HEK293 (cell line): ENCODE measurements at regions not wholly inside any gene's neighbourhood (a gene's known extent, or its start where the extent isn't known, plus 50 kb on each side); places are given as distances from the start of the nearest gene placed in this dataset.

Source experiments
- CTCF ChIA-PET: fragments of 350-600 bp; formaldehyde crosslinking; extraction: SDS; loops from one replicate; lab custom pipeline; 2021; ENCODE audit warnings: antibody characterized with exemption; lab: Yijun Ruan, JAX
- POLR2A ChIA-PET: fragments of 300-600 bp; formaldehyde crosslinking; extraction: SDS; loops from one replicate; lab custom pipeline; 2020; ENCODE audit warnings: antibody characterized with exemption, inconsistent platforms; lab: Yijun Ruan, JAX
- H3K27ac ChIP-seq: fragments of 200-500 bp; sonication (Bioruptor generic); 2 replicates; pipeline ENCODE4 v1.5.1; 2014; ENCODE audit warnings: low read depth, low read length, control low read depth, inconsistent platforms; ENCODE audit errors: extremely low read depth
- H3K36me3 ChIP-seq, 2 experiments: fragments of 200-500 bp in 1 of 2; sonication (Bioruptor generic) in 1 of 2; 1 replicate in 1 of 2; 2 replicates in 1 of 2; pipeline ENCODE4 v1.5.1; 2014 to 2017; ENCODE audit warnings: inconsistent platforms in 2 of 2, low read length in 2 of 2; ENCODE audit not compliant: control insufficient read depth in 2 of 2, insufficient read depth in 1 of 2
- H3K4me1 ChIP-seq: fragments of 200-500 bp; sonication (Bioruptor generic); 2 replicates; pipeline ENCODE4 v1.5.1; 2014; ENCODE audit warnings: mild to moderate bottlenecking, low read length, inconsistent platforms; ENCODE audit not compliant: control insufficient read depth, insufficient read depth
- H3K4me3 ChIP-seq: 2 replicates; pipeline ENCODE4 v1.5.1; 2011; ENCODE audit warnings: low read depth, mild to moderate bottlenecking, control low read depth, low read length, moderate library complexity
- H3K9me3 ChIP-seq: fragments of 200-500 bp; sonication (Bioruptor generic); 2 replicates; pipeline ENCODE4 v1.5.1; 2014; ENCODE audit warnings: low read depth, low read length, inconsistent platforms; ENCODE audit not compliant: control insufficient read depth, insufficient read depth
- PBX3 ChIP-seq: sonication (generic); formaldehyde crosslinking; IDR thresholded peaks from 2 replicates; pipeline ENCODE4 v1.8.1; 2022; ENCODE audit warnings: mild to moderate bottlenecking, moderate library complexity, missing genetic modification reagents
- SCRT2 ChIP-seq: fragments of 450-650 bp; formaldehyde crosslinking; IDR thresholded peaks from 2 replicates; pipeline ENCODE4 v1.5.1; 2016; ENCODE audit warnings: missing biosample characterization, missing genetic modification characterization
- YY1 ChIP-seq: fragments of 450-650 bp; formaldehyde crosslinking; IDR thresholded peaks from 2 replicates; pipeline ENCODE4 v1.5.1; 2018; ENCODE audit warnings: missing biosample characterization, missing genetic modification characterization
- ZBTB17 ChIP-seq: fragments of 450-650 bp; formaldehyde crosslinking; IDR thresholded peaks from 2 replicates; pipeline ENCODE4 v1.5.1; 2016; ENCODE audit warnings: missing biosample characterization, missing genetic modification characterization
- ZBTB21 ChIP-seq: fragments of 450-650 bp; formaldehyde crosslinking; IDR thresholded peaks from 2 replicates; pipeline ENCODE4 v1.5.1; 2017; ENCODE audit warnings: missing biosample characterization, missing genetic modification characterization
- ZBTB8A ChIP-seq: fragments of 450-650 bp; formaldehyde crosslinking; IDR thresholded peaks from 2 replicates; pipeline ENCODE4 v1.5.1; 2016; ENCODE audit warnings: missing biosample characterization, missing genetic modification characterization
- ZFP37 ChIP-seq: fragments of 450-650 bp; formaldehyde crosslinking; IDR thresholded peaks from 2 replicates; pipeline ENCODE4 v1.5.1; 2016; ENCODE audit warnings: missing biosample characterization, missing genetic modification characterization
- ZNF174 ChIP-seq: fragments of 450-650 bp; formaldehyde crosslinking; IDR thresholded peaks from 2 replicates; pipeline ENCODE4 v1.5.0; 2017; ENCODE audit warnings: missing biosample characterization, mild to moderate bottlenecking, missing genetic modification characterization
- ZNF18 ChIP-seq: fragments of 450-650 bp; formaldehyde crosslinking; IDR thresholded peaks from 2 replicates; pipeline ENCODE4 v1.5.1; 2016; ENCODE audit warnings: missing biosample characterization, missing genetic modification characterization
- ZNF548 ChIP-seq: fragments of 450-650 bp; formaldehyde crosslinking; IDR thresholded peaks from 2 replicates; pipeline ENCODE4 v1.5.1; 2016; ENCODE audit warnings: missing biosample characterization, missing genetic modification characterization
- ZNF571 ChIP-seq: fragments of 450-650 bp; formaldehyde crosslinking; IDR thresholded peaks from 2 replicates; pipeline ENCODE4 v1.5.0; 2017; ENCODE audit warnings: missing biosample characterization, missing genetic modification characterization
- ZNF624 ChIP-seq: fragments of 450-650 bp; formaldehyde crosslinking; IDR thresholded peaks from 2 replicates; pipeline ENCODE4 v1.5.1; 2017; ENCODE audit warnings: missing biosample characterization, missing genetic modification characterization
- ZNF670 ChIP-seq: fragments of 450-650 bp; formaldehyde crosslinking; IDR thresholded peaks from 2 replicates; pipeline ENCODE4 v1.5.1; 2016; ENCODE audit warnings: missing biosample characterization, missing genetic modification characterization, low read depth
- TF ChIP-seq, protein P1 (sequence below): fragments of 450-650 bp; formaldehyde crosslinking; IDR thresholded peaks from 2 replicates; pipeline ENCODE4 v1.5.1; 2016; ENCODE audit warnings: missing biosample characterization, missing genetic modification characterization
- TF ChIP-seq, protein P2 (sequence below): fragments of 450-650 bp; formaldehyde crosslinking; IDR thresholded peaks from 2 replicates; pipeline ENCODE4 v1.5.1; 2016; ENCODE audit warnings: missing biosample characterization, missing genetic modification characterization
- TF ChIP-seq, protein P3 (sequence below): fragments of 450-650 bp; formaldehyde crosslinking; IDR thresholded peaks from 2 replicates; pipeline ENCODE4 v1.5.1; 2016; ENCODE audit warnings: missing biosample characterization, missing genetic modification characterization, borderline replicate concordance

- TF ChIP-seq ZNF174 (tag by site-specific recombination), result no peak
- no peak for TF ChIP-seq ZNF670 (tag by site-specific recombination)
- TF ChIP-seq ZFP37 (tag by site-specific recombination), result no peak
- TF ChIP-seq ZNF624 (tag by site-specific recombination), result no peak
- TF ChIP-seq, protein P1, sequence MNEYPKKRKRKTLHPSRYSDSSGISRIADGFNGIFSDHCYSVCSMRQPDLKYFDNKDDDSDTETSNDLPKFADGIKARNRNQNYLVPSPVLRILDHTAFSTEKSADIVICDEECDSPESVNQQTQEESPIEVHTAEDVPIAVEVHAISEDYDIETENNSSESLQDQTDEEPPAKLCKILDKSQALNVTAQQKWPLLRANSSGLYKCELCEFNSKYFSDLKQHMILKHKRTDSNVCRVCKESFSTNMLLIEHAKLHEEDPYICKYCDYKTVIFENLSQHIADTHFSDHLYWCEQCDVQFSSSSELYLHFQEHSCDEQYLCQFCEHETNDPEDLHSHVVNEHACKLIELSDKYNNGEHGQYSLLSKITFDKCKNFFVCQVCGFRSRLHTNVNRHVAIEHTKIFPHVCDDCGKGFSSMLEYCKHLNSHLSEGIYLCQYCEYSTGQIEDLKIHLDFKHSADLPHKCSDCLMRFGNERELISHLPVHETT (tag by site-specific recombination), result no peak
- TF ChIP-seq ZBTB17 (tag by site-specific recombination), result no peak
- TF ChIP-seq, all 188 proteins: peak for 0
Measured at GRCh38 chr12:90111791-90112580, 403.3 kb upstream of the ATP2B1 start (continued).

GRCh38 chr12:90106568-90106967 is 397.9 kb upstream of the ATP2B1 start:
- Histone ChIP-seq H3K36me3 (no peaks in the 10 kb centered on the region), H3K4me1 (no peaks in the 10 kb centered on the region), H3K9me3 (no peaks in the 10 kb centered on the region), H3K4me3 (no peak overlapping the region), H3K27ac (no peak overlapping the region)
- TF ChIP-seq ZBTB8A (no peak), YY1 (tag by site-specific recombination) (no peak), ZBTB21 (no peak), SCRT2 (tag by site-specific recombination) (no peak), ZNF18 (tag by site-specific recombination) (no peak), ZFP37 (tag by site-specific recombination) (no peak), ZNF548 (no peak), PBX3 (CRISPR knock-in tag) (no peak), ZNF571 (tag by site-specific recombination) (no peak)
- TF ChIP-seq, protein P2, sequence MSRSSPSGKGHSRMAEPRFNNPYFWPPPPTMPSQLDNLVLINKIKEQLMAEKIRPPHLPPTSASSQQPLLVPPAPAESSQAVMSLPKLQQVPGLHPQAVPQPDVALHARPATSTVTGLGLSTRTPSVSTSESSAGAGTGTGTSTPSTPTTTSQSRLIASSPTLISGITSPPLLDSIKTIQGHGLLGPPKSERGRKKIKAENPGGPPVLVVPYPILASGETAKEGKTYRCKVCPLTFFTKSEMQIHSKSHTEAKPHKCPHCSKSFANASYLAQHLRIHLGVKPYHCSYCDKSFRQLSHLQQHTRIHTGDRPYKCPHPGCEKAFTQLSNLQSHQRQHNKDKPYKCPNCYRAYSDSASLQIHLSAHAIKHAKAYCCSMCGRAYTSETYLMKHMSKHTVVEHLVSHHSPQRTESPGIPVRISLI (tag by site-specific recombination), result no peak
- TF ChIP-seq, protein P3, sequence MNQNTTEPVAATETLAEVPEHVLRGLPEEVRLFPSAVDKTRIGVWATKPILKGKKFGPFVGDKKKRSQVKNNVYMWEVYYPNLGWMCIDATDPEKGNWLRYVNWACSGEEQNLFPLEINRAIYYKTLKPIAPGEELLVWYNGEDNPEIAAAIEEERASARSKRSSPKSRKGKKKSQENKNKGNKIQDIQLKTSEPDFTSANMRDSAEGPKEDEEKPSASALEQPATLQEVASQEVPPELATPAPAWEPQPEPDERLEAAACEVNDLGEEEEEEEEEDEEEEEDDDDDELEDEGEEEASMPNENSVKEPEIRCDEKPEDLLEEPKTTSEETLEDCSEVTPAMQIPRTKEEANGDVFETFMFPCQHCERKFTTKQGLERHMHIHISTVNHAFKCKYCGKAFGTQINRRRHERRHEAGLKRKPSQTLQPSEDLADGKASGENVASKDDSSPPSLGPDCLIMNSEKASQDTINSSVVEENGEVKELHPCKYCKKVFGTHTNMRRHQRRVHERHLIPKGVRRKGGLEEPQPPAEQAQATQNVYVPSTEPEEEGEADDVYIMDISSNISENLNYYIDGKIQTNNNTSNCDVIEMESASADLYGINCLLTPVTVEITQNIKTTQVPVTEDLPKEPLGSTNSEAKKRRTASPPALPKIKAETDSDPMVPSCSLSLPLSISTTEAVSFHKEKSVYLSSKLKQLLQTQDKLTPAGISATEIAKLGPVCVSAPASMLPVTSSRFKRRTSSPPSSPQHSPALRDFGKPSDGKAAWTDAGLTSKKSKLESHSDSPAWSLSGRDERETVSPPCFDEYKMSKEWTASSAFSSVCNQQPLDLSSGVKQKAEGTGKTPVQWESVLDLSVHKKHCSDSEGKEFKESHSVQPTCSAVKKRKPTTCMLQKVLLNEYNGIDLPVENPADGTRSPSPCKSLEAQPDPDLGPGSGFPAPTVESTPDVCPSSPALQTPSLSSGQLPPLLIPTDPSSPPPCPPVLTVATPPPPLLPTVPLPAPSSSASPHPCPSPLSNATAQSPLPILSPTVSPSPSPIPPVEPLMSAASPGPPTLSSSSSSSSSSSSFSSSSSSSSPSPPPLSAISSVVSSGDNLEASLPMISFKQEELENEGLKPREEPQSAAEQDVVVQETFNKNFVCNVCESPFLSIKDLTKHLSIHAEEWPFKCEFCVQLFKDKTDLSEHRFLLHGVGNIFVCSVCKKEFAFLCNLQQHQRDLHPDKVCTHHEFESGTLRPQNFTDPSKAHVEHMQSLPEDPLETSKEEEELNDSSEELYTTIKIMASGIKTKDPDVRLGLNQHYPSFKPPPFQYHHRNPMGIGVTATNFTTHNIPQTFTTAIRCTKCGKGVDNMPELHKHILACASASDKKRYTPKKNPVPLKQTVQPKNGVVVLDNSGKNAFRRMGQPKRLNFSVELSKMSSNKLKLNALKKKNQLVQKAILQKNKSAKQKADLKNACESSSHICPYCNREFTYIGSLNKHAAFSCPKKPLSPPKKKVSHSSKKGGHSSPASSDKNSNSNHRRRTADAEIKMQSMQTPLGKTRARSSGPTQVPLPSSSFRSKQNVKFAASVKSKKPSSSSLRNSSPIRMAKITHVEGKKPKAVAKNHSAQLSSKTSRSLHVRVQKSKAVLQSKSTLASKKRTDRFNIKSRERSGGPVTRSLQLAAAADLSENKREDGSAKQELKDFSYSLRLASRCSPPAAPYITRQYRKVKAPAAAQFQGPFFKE (tag by site-specific recombination), result no peak
- ChIA-PET POLR2A (no interaction called here), CTCF (no interaction called here)
